ENCODE measurements at regions not wholly inside any gene's neighbourhood (a gene's known extent, or its start where the extent isn't known, plus 50 kb on each side); places are given as distances from the start of the nearest gene placed in this dataset.

DNA sequence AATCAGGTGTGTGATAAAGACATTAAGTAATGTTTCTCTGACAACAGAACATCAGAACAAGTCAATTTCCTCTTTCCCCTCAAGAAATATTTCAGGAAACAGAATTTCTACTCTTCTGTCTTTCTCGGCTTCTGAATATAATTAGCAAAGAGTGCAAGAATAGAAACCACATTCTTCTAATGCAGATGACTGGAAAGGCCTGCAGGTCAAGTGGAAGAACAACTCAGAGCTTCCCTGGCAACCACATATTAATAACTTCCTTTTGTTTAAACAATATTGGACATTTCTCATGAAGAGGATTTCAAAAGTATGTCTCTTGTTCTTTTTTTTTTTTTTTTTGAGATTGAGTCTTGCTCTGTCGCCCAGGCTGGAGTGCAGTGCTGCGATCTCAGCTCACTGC, 225.5 kb downstream of the PARM1 start (continued):
- TF ChIP-seq, protein P1, sequence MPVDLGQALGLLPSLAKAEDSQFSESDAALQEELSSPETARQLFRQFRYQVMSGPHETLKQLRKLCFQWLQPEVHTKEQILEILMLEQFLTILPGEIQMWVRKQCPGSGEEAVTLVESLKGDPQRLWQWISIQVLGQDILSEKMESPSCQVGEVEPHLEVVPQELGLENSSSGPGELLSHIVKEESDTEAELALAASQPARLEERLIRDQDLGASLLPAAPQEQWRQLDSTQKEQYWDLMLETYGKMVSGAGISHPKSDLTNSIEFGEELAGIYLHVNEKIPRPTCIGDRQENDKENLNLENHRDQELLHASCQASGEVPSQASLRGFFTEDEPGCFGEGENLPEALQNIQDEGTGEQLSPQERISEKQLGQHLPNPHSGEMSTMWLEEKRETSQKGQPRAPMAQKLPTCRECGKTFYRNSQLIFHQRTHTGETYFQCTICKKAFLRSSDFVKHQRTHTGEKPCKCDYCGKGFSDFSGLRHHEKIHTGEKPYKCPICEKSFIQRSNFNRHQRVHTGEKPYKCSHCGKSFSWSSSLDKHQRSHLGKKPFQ (CRISPR knock-in tag; IDR thresholded peaks at IDR 0.05; ENCODE audit: insufficient replicate concordance) = no peak
- TF ChIP-seq TFDP2 (CRISPR knock-in tag; IDR thresholded peaks at IDR 0.05) (no peak), ZC3H4 (CRISPR knock-in tag; IDR thresholded peaks at IDR 0.05; ENCODE audit: borderline replicate concordance) (no peak), MZF1 (CRISPR knock-in tag; IDR thresholded peaks at IDR 0.05; ENCODE audit: borderline replicate concordance) (no peak), ATF5 (CRISPR knock-in tag; IDR thresholded peaks at IDR 0.05; ENCODE audit: low read depth) (no peak), ZNF460 (CRISPR knock-in tag; IDR thresholded peaks at IDR 0.05; ENCODE audit: borderline replicate concordance) (no peak)

GRCh38 chr4:75154994-75155393, 222.1 kb downstream of the PARM1 start:
- H3K27me3 ChIP-seq (ENCODE audit: control insufficient read depth in 1 of 2, insufficient read depth in 2 of 2, low read length in 2 of 2) = no peaks in the 10 kb centered on the region
- no peak for ATAC-seq
- H3K9me3 ChIP-seq (ENCODE audit: low read length) = peaks cover 16% of the 10 kb centered on the region
- H3K4me3 ChIP-seq (replicated peaks in 1 of 3; ENCODE audit: insufficient read depth in 1 of 3, low read depth in 2 of 3, low read length in 3 of 3) = no peak overlapping the region
- no peak overlapping the region for H2AFZ ChIP-seq (ENCODE audit: low read length)
- in situ Hi-C loops (cut with HindIII; ENCODE audit: extremely low pct_ligation_motif_present, low pct_unique_long_range_greater_than_20kb) (no loop called here), intact Hi-C loops (cut with micrococcal nuclease; ENCODE audit: unreplicated experiment) (no loop called here)
- no peak overlapping the region for H3K4me2 ChIP-seq (ENCODE audit: low read depth, low read length)
- ChIA-PET POLR2A (no interaction called here), CTCF (ENCODE audit: low intra/inter-chr PET ratio, low total read pairs) (no interaction called here)
- H3K27ac ChIP-seq (ENCODE audit: extremely low read length, insufficient read depth, low read length) = no peak overlapping the region
- no peak for DNase-seq (ENCODE audit: low spot score)
- no peaks in the 10 kb centered on the region for H3K4me1 ChIP-seq (ENCODE audit: insufficient read depth, low read length)
- H3K79me2 ChIP-seq (ENCODE audit: insufficient read depth, low read length) = no peaks in the 10 kb centered on the region
- FAIRE-seq = no peak
- BruUV-seq (replicated peaks) = no TSS peak
- H3K36me3 ChIP-seq (replicated peaks in 1 of 2; ENCODE audit: control insufficient read depth in 1 of 2, insufficient read depth in 2 of 2, low read length in 2 of 2) = no peaks in the 10 kb centered on the region
- no peak overlapping the region for H3K9ac ChIP-seq (ENCODE audit: insufficient read depth, low read depth, low read length)
- H4K20me1 ChIP-seq (ENCODE audit: insufficient read depth, low read length) = no peaks in the 10 kb centered on the region
- TF ChIP-seq GABPB1 (CRISPR knock-in tag; IDR thresholded peaks at IDR 0.05) (no peak), NCOA5 (CRISPR knock-in tag; IDR thresholded peaks at IDR 0.05) (no peak), NCOA1 (CRISPR knock-in tag; IDR thresholded peaks at IDR 0.05) (no peak), ZBTB3 (CRISPR knock-in tag; IDR thresholded peaks at IDR 0.05; ENCODE audit: borderline replicate concordance, low read depth) (no peak), ZNF430 (CRISPR knock-in tag; IDR thresholded peaks at IDR 0.05) (no peak), GABPA (IDR thresholded peaks at IDR 0.05; ENCODE audit: low read depth, low read length) (no peak), GABPA (CRISPR knock-in tag; IDR thresholded peaks at IDR 0.05; ENCODE audit: low read depth) (no peak), ELF1 (CRISPR knock-in tag; IDR thresholded peaks at IDR 0.05) (no peak), ZBTB8A (CRISPR knock-in tag; IDR thresholded peaks at IDR 0.05; ENCODE audit: borderline replicate concordance, low read depth) (no peak), KDM2A (CRISPR knock-in tag; IDR thresholded peaks at IDR 0.05; ENCODE audit: borderline replicate concordance, low read depth) (no peak), ZBTB7B (CRISPR knock-in tag; IDR thresholded peaks at IDR 0.05) (no peak)
- TF ChIP-seq, protein P2, sequence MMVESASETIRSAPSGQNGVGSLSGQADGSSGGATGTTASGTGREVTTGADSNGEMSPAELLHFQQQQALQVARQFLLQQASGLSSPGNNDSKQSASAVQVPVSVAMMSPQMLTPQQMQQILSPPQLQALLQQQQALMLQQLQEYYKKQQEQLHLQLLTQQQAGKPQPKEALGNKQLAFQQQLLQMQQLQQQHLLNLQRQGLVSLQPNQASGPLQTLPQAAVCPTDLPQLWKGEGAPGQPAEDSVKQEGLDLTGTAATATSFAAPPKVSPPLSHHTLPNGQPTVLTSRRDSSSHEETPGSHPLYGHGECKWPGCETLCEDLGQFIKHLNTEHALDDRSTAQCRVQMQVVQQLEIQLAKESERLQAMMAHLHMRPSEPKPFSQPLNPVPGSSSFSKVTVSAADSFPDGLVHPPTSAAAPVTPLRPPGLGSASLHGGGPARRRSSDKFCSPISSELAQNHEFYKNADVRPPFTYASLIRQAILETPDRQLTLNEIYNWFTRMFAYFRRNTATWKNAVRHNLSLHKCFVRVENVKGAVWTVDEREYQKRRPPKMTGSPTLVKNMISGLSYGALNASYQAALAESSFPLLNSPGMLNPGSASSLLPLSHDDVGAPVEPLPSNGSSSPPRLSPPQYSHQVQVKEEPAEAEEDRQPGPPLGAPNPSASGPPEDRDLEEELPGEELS (CRISPR knock-in tag; IDR thresholded peaks at IDR 0.05) = no peak
